Choroid plexus epithelial cell (primary cell): ENCODE measurements at regions not wholly inside any gene's neighbourhood (a gene's known extent, or its start where the extent isn't known, plus 50 kb on each side); places are given as distances from the start of the nearest gene placed in this dataset.
"Not testable (repeated sequence)": the region's sequence is repeated elsewhere in the genome, so short reads cannot be mapped to it uniquely, and the experiment has no call there.

Experiments used
- DNase-seq: peaks from one replicate; pipeline ENCODE4 v3.0.0-alpha.2; 2010; ENCODE audit warnings: low read depth
- H3K4me3 ChIP-seq: 2 replicates; pipeline ENCODE4 v1.5.1; 2011; ENCODE audit warnings: low read depth, mild to moderate bottlenecking, control low read depth, low read length, moderate library complexity
- TF ChIP-seq, protein P1 (sequence below): conservative IDR thresholded peaks from 2 replicates; pipeline ENCODE4 v1.5.1; 2011; ENCODE audit warnings: low read depth, mild to moderate bottlenecking, control low read depth, inconsistent platforms, low read length, moderate library complexity

DNA sequence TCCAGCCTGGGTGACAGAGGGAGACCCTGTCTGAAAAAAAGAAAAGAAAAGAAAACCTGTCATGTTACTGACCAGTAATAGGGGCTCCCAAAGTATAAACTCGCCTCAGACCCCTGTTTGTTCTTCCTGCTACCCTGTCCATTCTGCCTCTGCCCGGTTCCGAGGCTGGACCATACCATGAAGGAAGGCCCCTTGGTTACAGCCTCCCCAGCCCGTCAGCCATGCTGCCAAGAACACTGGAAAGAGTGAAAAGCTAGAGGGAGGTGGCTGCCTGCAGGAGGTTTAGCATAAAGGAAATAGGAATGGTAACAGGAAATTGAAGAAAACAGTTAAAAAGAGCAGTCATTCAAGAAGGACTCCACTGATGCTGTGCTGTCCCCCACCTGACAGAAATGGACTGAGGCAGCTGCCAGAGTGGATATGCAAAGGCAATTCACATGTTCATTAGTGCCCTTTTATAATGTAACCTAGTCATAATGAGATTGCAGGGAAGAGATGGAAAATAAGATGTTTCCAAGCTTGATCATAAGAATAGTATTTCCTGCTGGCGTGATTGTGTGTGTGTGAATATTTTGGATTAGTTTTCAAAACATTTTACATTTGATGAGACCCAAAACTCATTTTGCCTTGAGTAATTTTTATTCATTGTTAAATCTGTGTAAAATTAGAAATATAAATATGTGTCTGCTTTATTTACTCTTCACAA lies 102.6 kb downstream of the GOSR1 start:
- H3K4me3 ChIP-seq: no peak overlapping the region
- DNase-seq: no peak
- TF ChIP-seq, protein P1, sequence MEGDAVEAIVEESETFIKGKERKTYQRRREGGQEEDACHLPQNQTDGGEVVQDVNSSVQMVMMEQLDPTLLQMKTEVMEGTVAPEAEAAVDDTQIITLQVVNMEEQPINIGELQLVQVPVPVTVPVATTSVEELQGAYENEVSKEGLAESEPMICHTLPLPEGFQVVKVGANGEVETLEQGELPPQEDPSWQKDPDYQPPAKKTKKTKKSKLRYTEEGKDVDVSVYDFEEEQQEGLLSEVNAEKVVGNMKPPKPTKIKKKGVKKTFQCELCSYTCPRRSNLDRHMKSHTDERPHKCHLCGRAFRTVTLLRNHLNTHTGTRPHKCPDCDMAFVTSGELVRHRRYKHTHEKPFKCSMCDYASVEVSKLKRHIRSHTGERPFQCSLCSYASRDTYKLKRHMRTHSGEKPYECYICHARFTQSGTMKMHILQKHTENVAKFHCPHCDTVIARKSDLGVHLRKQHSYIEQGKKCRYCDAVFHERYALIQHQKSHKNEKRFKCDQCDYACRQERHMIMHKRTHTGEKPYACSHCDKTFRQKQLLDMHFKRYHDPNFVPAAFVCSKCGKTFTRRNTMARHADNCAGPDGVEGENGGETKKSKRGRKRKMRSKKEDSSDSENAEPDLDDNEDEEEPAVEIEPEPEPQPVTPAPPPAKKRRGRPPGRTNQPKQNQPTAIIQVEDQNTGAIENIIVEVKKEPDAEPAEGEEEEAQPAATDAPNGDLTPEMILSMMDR: no peak

GRCh38 chr17:30578015-30578717 lies 101.0 kb downstream of the GOSR1 start:
- DNase-seq, H3K4me3 ChIP-seq: not testable (repeated sequence)
